ENCODE measurements at regions not wholly inside any gene's neighbourhood (a gene's known extent, or its start where the extent isn't known, plus 50 kb on each side); places are given as distances from the start of the nearest gene placed in this dataset.
A peak's percentile ranks its signal among the peaks of the same experiment; 100 is the strongest.
"Not testable (repeated sequence)": the region's sequence is repeated elsewhere in the genome, so short reads cannot be mapped to it uniquely, and the experiment has no call there.

- DNase-seq (ENCODE audit: low spot score): no peak
Observed at GRCh38 chr14:65153101-65153500, 50.8 kb upstream of the MAX start.

DNA sequence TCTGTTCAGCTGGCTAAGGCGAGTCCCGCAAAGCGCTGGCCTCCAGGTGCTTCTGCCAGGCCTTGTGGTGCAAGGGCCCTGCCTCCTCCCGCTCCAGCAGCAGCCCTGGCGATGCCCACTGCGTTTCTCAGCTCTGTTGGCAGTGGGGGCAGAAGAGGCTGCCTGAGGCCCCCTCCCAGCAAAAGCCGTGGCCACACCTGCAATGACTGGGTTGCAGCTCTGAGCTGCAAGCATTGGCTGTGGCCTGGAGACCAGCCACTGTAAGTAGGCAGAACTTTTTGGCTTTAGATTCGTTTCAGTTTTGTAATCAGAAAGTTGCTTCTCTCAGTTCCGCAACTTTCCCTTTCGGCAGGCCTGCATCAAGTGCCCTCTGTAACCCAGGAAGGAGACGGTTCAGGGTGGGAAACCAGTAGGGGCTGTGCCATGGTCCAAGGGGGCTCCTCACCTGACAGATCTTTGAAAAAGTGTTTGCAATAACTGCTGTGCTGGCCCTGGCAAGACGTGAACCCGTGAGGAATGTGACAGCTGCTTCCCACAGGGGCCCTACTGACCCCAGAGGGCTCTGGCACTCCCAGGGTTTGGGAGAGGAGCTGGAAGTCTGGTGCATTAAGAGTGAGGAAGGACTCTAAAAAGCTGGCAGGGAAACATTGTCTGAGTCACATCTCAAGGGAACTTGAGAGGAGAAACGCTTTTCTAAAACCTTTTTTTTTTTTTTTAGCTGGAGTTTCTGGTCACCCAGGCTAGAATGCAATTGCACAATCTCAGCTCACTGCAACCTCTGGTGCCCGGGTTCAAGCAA is 54.5 kb upstream of the MAX start:
- DNase-seq (ENCODE audit: low spot score): no peak

DNA sequence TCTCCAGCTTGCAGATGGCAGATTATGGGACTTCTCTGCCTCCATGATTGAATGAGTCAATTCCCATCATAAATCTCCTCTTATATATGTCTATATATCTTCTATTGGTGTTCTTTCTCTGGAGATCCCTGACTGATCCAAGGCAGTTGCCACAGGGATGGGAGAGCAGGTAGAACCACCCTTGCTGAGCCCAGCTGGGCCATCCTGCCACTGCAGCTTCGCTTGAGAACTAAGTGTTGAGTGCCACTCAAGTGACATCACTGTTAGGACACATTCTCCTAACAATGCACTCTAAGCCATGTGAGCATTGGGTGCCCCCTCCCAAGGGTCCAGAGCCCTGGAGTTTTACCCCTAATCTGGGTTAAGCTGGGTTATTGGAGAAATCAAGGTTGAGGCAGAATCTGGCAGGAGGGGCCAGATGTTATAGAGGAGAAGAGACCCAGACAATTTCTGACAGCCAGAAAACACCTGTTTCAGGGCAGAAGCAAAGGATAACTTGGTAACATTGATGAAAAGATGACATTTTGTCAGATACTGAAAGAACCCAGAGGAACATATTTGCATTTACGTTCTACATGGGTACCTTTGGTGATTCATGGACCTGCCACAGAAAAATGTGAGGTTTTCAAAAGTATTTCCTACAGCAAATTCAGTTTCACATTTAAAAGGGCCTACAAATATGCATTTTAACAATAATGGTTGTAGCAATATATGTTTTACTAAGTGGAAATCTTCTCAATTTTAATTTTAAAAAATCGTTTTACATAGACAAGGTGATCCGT is 57.2 kb upstream of the MAX start:
- DNase-seq (ENCODE audit: low spot score): no peak

GRCh38 chr14:65160091-65160490 is 57.8 kb upstream of the MAX start:
- DNase-seq (ENCODE audit: low spot score): no peak

DNA sequence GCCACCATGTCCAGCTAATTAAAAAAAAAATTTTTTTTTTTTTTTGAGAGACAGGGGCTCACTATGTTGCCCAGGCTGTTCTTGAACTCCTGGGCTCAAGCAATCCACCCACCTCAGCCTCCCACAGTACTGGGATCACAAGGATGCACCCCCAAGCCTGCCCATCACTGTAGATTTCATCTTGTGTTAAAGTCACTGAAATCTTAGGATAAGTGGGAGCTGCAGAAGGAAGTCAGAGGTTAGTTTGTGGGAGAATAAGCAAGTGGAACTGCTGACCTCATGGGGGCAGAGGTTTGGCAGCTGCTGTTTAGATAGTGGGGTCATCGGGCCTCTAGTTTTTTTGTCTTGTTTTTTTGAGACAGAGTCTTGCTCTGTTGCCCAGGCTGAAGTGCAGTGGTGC is 59.7 kb upstream of the MAX start:
- no peak for DNase-seq (ENCODE audit: low spot score)

DNA sequence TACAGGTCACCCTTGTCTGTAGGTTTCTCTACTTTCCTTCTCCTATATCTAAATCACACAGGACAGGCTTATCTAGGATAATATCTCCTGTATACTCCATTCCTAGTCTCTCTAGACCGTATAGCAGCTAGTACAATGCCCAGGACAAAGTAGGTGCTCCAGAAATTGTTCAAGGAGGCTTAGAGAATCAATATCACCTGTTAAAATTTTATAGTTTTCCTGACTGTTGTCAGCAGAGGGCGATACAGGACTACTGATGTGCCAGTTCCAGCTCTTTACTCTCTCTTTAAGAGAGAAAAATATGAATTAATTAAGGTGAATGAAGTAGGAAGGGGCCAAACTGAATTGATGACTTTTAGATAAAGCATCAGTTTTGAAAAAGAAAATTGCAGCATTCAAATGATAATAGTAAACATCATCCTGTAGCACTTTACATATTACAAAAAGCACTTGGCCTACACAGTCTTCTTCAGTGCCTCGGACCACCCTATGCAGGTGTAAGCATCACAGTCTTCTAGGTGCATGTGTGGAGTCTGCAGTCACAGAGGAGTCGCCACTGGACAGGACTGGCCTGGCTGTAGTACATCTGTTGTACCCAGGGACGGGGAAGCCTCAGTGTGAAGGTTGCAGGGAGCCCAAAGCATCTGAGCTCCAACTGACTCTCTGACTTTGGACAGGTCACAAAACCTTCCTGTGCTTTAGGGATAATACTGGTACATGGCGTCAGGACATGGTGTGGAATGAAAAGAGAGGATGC is 61.9 kb upstream of the MAX start:
- peak; percentile 74 for DNase-seq (ENCODE audit: low spot score)

DNA sequence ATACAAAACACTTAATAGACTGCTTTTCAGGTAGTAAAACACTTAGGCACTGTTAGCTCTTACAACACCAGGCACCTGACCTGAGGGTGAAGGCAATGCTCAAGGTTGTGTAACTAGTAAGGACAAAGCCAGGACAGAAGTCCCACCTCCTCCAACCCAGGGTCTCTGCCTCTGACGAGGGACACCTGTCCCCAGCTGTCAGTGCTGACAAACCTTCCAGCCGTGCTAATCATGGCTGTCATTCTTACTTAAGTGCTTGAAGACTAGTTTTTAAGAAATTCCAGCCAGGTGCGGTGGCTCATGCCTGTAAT is 62.5 kb upstream of the MAX start:
- no peak for DNase-seq (ENCODE audit: low spot score)

DNA sequence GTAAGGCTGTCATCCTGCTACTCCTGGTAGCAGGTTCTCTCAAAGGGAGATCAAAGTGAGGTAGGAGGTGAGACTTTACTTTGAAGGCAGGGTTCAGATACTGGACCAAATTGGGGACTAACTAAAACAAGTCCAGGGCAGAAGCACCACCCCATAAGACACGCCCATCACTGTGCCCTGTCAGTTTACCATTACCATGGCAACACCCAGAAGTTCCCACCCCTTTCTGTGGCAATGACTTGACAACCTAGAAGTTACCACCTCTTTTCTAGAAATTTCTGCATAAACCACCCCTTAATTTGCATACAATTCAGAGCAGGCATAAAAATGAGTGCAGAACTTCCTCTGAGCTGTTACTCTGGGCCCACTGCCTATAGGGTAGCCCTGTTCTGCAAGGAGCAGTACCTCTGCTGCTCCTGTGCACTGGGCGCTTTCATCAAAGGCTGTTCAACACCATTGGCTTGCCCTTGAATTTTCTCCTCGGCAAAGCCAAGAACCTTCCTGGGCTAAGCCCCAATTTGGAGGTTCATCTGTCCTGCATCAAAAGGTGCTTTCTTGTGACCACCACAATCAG is 64.8 kb upstream of the MAX start:
- peak; percentile 33 for DNase-seq (ENCODE audit: low spot score)

DNA sequence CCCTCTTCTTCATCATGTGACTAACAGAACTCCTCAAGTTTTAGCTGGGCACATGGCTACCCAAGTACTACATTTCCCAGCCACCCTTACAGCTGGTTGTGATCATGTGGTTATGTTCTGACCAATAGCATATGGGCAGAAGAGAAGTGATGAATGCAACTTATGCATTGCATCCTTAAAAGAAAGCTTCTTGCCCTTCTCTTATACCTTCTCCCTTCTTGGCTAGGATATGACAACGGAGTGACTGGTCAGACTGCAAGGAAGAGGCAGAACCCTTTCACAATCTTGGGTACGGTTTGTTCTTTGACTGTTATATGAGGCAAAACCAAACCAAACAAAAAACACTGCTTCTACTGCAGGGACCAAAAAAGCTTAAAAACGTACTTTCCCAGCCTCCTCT is 66.5 kb upstream of the MAX start:
- peak; percentile 36 for DNase-seq (ENCODE audit: low spot score)

DNA sequence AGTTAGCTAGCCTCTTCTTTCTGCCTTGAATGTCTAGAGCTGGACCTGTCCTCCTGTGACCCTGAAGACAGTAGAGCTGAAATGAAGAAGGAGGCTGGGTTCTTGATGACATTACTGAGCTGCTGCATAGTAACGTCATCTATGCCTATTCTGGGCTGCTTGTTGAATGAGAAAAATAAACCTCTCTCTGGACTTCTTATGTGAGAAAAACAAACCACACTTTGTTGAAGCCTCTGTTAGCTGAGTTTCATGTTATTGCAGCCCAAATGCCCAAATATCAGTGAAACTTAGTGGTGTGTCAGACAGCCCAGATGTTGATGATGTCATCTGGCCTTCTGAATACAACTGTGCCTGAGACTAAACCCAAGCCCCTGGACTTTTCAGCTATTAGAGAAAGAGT is 67.0 kb upstream of the MAX start:
- DNase-seq (ENCODE audit: low spot score): peak; percentile 36

GRCh38 chr14:65170318-65170717 is 68.0 kb upstream of the MAX start:
- DNase-seq (ENCODE audit: low spot score): no peak

DNA sequence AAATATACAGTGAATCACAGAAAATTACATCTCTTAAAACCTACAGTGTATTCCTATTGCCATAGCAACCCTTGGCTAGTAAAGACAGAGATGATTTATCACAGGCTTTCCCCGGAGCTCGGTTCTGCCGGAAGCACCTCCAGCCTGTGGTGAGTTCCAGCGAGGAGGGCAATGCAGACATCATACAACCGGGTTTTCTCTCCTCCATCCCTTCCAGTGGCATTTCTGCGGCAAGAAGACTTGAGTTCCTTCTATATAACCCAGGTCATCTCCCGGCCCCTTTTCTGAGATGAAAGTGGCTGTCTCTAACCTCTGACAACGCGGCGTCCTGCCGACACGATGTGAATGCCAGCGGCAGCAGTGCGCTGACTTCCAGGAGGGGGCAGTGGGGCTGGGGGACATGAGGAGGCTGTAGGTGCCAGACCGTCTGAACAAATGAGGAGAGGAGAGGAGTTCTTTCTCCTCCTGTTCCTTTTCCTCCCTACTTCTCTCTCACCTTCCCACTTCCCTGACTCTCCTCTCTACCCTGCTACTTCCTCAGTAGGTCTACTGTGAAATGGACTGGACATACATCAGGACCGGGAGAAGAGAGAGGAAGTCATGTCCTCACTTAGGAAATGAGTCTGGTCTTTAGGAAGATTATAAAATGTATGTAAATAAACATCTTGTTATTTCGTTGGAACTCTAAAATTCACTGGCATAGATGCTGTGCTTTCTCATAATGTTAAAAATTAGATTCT is 68.6 kb upstream of the MAX start:
- DNase-seq (ENCODE audit: low spot score): peak; percentile 70

DNA sequence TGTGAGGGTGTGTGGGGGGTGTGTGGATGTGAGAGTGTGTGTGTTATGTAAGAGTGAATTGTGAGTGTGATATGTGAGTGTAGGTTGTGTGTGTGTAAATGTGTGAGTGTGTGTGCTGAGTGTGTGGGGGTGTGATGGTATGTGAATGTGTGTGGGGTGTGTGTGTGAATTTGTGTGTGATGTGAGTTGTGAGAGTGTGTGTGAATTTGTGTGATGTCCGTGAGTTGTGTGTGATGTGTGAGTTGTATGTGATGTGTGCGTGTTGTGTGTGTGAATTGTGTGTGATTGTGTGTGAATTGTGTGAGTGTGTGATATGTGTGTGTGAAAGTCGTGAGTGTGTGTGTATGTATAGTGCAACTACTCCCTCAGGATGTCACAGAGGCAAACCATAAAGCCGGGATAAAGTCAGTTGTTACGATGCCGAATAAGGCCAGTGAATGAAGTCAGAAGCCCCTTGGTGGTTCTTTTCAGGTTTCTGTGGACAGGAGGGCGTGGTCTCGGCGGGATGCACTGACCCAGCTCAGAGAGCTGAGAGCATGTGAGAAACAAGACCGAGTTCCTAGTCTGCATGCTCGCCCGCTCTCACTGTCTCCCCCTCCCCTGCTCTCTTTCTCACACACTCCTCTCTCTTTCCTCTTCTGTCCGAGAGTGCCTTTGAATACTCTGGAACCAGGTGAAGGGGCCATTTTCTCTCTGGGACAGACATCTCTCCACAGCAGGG is 71.8 kb upstream of the MAX start:
- no peak for DNase-seq (ENCODE audit: low spot score)

- no peak for DNase-seq (ENCODE audit: low spot score)
Observed at GRCh38 chr14:65174783-65175182, 72.5 kb upstream of the MAX start.

DNA sequence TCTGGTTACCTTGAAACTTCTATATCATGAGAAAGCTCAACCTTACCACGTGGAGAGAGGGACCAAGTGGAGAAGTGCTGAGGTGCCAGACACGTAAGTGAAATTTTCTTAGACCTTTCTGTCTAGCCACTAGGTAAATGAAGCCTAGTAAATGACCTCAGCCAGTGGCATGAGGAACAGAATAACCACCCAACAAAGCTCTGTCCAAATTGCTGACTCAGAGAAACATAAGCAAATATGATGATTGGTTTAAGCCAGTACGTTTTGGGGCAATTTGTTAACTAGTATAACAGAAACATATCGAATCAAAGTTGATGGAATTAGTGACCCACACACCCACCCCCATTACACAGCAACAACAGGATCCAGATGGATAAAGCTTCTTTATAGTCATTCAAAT is 75.2 kb upstream of the MAX start:
- no peak for DNase-seq (ENCODE audit: low spot score)

DNA sequence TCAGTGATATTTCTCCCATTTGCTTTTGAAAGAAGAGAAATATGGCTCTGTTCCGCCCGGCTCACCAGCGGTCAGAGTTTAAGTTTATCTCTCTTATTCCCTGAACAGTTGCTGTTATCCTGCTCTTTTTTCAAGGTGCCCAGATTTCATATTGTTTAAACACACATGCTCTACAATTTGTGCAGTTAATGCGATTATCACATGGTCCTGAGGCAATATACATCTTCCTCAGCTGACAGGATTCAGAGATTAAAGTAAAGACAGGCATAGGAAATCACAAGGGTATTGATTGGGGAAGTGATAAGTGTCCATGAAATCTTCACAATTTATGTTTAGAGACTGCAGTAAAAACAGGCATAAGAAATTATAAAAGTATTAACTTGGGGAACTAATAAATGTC is 76.9 kb upstream of the MAX start:
- DNase-seq (ENCODE audit: low spot score): not testable (repeated sequence)

GRCh38 chr14:65179918-65180724 is 77.8 kb upstream of the MAX start:
- peak; percentile 79 for DNase-seq (ENCODE audit: low spot score)

DNA sequence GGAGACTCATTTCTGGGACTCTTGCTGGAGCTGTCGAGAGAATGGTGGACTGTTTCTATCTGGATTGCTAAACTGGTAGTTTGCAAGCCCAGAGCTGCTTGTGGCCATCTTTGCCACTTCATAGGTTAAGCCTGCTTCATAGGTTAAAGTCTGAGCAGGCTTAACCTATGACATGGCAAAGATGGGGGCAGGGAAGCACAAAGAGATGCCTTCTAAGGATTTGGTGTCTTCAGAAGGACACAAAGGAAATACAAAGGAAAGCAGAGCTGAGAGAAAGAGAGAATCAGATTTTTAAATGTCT is 78.4 kb upstream of the MAX start:
- no peak for DNase-seq (ENCODE audit: low spot score)

GRCh38 chr14:65184032-65184764 is 81.9 kb upstream of the MAX start:
- DNase-seq (ENCODE audit: low spot score): peak; percentile 60

- DNase-seq (ENCODE audit: low spot score): no peak
Observed at GRCh38 chr14:65185829-65186228, 83.5 kb upstream of the MAX start.

Measured in activated CD4-positive, alpha-beta T cell treated with anti-CD3 and anti-CD28 coated beads, Interleukin-2, Interleukin-4, amounts not matched to agents 100 ng/mL and 50 ng/mL, durations not matched to agents 16 hours and 8 hours (primary cell).